Liver (tissue), 2 donors: ENCODE measurements at regions not wholly inside any gene's neighbourhood (a gene's known extent, or its start where the extent isn't known, plus 50 kb on each side); places are given as distances from the start of the nearest gene placed in this dataset.

Source experiments
- TF ChIP-seq, protein P1 (sequence below): fragments of 150-350 bp; IDR thresholded peaks from 2 replicates; pipeline ENCODE4 v1.5.1; 2017; ENCODE audit warnings: improper control_type of control experiment, low read depth, low read length; ENCODE audit not compliant: missing input control
- TF ChIP-seq, protein P2 (sequence below): IDR thresholded peaks from 2 replicates; pipeline ENCODE4 v1.6.1; 2016; ENCODE audit warnings: antibody characterized with exemption, mild to moderate bottlenecking
- donor health status: healthy.

DNA sequence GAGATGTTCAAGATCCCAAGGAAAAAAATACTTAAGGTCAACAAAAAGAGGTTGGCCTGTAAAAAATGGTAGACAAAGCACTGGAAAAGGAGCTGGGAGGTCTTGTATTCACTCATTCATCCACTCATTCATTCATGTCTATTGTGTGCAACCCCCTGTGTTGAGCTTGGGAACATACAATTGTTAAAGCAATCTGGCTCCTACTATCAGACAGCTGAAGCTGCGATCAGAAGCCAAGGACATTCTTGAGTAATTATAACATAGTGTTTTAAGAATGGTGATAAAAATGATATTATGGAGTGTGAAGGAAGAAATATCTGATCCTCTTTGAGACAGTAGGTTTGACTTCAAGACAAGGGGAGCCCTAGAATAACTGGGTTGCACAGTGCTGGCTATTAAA is 693.4 kb downstream of the TOX3 start:
- TF ChIP-seq, protein P1, sequence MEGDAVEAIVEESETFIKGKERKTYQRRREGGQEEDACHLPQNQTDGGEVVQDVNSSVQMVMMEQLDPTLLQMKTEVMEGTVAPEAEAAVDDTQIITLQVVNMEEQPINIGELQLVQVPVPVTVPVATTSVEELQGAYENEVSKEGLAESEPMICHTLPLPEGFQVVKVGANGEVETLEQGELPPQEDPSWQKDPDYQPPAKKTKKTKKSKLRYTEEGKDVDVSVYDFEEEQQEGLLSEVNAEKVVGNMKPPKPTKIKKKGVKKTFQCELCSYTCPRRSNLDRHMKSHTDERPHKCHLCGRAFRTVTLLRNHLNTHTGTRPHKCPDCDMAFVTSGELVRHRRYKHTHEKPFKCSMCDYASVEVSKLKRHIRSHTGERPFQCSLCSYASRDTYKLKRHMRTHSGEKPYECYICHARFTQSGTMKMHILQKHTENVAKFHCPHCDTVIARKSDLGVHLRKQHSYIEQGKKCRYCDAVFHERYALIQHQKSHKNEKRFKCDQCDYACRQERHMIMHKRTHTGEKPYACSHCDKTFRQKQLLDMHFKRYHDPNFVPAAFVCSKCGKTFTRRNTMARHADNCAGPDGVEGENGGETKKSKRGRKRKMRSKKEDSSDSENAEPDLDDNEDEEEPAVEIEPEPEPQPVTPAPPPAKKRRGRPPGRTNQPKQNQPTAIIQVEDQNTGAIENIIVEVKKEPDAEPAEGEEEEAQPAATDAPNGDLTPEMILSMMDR: no peak
- TF ChIP-seq, protein P2, sequence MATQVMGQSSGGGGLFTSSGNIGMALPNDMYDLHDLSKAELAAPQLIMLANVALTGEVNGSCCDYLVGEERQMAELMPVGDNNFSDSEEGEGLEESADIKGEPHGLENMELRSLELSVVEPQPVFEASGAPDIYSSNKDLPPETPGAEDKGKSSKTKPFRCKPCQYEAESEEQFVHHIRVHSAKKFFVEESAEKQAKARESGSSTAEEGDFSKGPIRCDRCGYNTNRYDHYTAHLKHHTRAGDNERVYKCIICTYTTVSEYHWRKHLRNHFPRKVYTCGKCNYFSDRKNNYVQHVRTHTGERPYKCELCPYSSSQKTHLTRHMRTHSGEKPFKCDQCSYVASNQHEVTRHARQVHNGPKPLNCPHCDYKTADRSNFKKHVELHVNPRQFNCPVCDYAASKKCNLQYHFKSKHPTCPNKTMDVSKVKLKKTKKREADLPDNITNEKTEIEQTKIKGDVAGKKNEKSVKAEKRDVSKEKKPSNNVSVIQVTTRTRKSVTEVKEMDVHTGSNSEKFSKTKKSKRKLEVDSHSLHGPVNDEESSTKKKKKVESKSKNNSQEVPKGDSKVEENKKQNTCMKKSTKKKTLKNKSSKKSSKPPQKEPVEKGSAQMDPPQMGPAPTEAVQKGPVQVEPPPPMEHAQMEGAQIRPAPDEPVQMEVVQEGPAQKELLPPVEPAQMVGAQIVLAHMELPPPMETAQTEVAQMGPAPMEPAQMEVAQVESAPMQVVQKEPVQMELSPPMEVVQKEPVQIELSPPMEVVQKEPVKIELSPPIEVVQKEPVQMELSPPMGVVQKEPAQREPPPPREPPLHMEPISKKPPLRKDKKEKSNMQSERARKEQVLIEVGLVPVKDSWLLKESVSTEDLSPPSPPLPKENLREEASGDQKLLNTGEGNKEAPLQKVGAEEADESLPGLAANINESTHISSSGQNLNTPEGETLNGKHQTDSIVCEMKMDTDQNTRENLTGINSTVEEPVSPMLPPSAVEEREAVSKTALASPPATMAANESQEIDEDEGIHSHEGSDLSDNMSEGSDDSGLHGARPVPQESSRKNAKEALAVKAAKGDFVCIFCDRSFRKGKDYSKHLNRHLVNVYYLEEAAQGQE: no peak
